IMR-90 (cell line): ENCODE measurements at regions not wholly inside any gene's neighbourhood (a gene's known extent, or its start where the extent isn't known, plus 50 kb on each side); places are given as distances from the start of the nearest gene placed in this dataset.

ENCODE experiments used
- ATAC-seq: fragments of 200-7000 bp; cut with Tn5 transposase; 2 replicates; pipeline ENCODE4 v1.9.1; 2020; ENCODE audit warnings: low read depth, mild to moderate bottlenecking, moderate library complexity
- BruUV-seq: library from RNA; stranded (reverse); fragments of 400-500 nt; replicated peaks from 2 replicates; lab custom pipeline; 2021; lab: Mats Ljungman, UMichigan
- CTCF ChIA-PET: fragments of 300-600 bp; formaldehyde crosslinking; extraction: SDS; loops from one replicate; lab custom pipeline; 2021; ENCODE audit warnings: antibody characterized with exemption; lab: Yijun Ruan, JAX
- POLR2A ChIA-PET: fragments of 300-600 bp; sonication (Branson Sonifier 250); formaldehyde crosslinking; loops from one replicate; lab custom pipeline; 2022; ENCODE audit warnings: antibody characterized with exemption; ENCODE audit not compliant: unreplicated experiment; lab: Charles Lee
- DNase-seq: peaks from one replicate; pipeline ENCODE4 v3.0.0; 2013
- H2AFZ ChIP-seq: replicated peaks from 2 replicates; pipeline ENCODE3; 2013; ENCODE audit warnings: low read length, mild to moderate bottlenecking; ENCODE audit not compliant: poor library complexity
- H2AK5ac ChIP-seq: 2 replicates; pipeline ENCODE4 v1.6.1; 2013; ENCODE audit warnings: low read depth, low read length, inconsistent platforms
- H2AK9ac ChIP-seq: replicated peaks from 2 replicates; pipeline ENCODE3; 2013; ENCODE audit warnings: mild to moderate bottlenecking, low read depth, low read length, moderate library complexity; ENCODE audit not compliant: poor library complexity
- H2BK120ac ChIP-seq: 2 replicates; pipeline ENCODE4 v1.6.1; 2013; ENCODE audit warnings: low read depth, low read length, inconsistent platforms
- H2BK15ac ChIP-seq: 3 replicates; pipeline ENCODE4 v1.6.1; 2013; ENCODE audit warnings: low read depth, low read length, inconsistent platforms
- H2BK20ac ChIP-seq: 2 replicates; pipeline ENCODE4 v1.6.1; 2013; ENCODE audit warnings: low read depth, mild to moderate bottlenecking, inconsistent platforms, low read length, moderate library complexity
- H2BK5ac ChIP-seq: 2 replicates; pipeline ENCODE4 v1.6.1; 2013; ENCODE audit warnings: mild to moderate bottlenecking, low read depth, low read length, inconsistent platforms; ENCODE audit not compliant: poor library complexity, severe bottlenecking
- H3K14ac ChIP-seq: replicated peaks from 2 replicates; pipeline ENCODE4 v1.6.1; 2013; ENCODE audit warnings: low read depth, low read length, inconsistent platforms
- H3K18ac ChIP-seq: 2 replicates; pipeline ENCODE4 v1.6.1; 2013; ENCODE audit warnings: low read depth, low read length, control low read depth
- H3K23ac ChIP-seq: 2 replicates; pipeline ENCODE4 v1.6.1; 2013; ENCODE audit warnings: low read depth, low read length, inconsistent platforms
- H3K27ac ChIP-seq: 2 replicates; pipeline ENCODE4 v1.5.1; 2013; ENCODE audit warnings: mild to moderate bottlenecking, control low read depth, low read length; ENCODE audit not compliant: insufficient read depth
- H3K27me3 ChIP-seq: 2 replicates; pipeline ENCODE4 v1.6.1; 2013; ENCODE audit warnings: low read length; ENCODE audit not compliant: control insufficient read depth, insufficient read depth
- H3K36me3 ChIP-seq: 2 replicates; pipeline ENCODE4 v1.6.1; 2013; ENCODE audit warnings: low read length, mixed read lengths; ENCODE audit not compliant: control insufficient read depth, insufficient read depth
- H3K4ac ChIP-seq: 2 replicates; pipeline ENCODE4 v1.6.1; 2013; ENCODE audit warnings: low read depth, low read length, inconsistent platforms
- H3K4me1 ChIP-seq: 2 replicates; pipeline ENCODE4 v1.6.1; 2013; ENCODE audit warnings: low read length, mixed read lengths; ENCODE audit not compliant: control insufficient read depth, insufficient read depth
- H3K4me2 ChIP-seq: 2 replicates; pipeline ENCODE4 v1.6.1; 2013; ENCODE audit warnings: low read depth, mild to moderate bottlenecking, control low read depth, low read length, moderate library complexity
- H3K4me3 ChIP-seq: 2 replicates; pipeline ENCODE4 v1.5.1; 2013; ENCODE audit warnings: low read depth, mild to moderate bottlenecking, control low read depth, low read length, moderate library complexity; ENCODE audit not compliant: insufficient read depth
- H3K56ac ChIP-seq: 2 replicates; pipeline ENCODE4 v1.6.1; 2013; ENCODE audit warnings: low read length, inconsistent platforms; ENCODE audit not compliant: insufficient read depth; ENCODE audit errors: extremely low read depth
- H3K79me1 ChIP-seq, 2 experiments: 2 replicates each; pipeline ENCODE4 v1.6.1; 2013; ENCODE audit warnings: low read length in 2 of 2, inconsistent platforms in 1 of 2, low read depth in 1 of 2
- H3K9ac ChIP-seq: 2 replicates; pipeline ENCODE4 v1.6.1; 2013; ENCODE audit warnings: low read depth, low read length, control low read depth
- H3K9me1 ChIP-seq: 2 replicates; pipeline ENCODE4 v1.6.1; 2013; ENCODE audit warnings: low read length, inconsistent platforms; ENCODE audit not compliant: insufficient read depth
- H3K9me3 ChIP-seq: 2 replicates; pipeline ENCODE4 v1.6.1; 2013; ENCODE audit warnings: low read length; ENCODE audit not compliant: control insufficient read depth, insufficient read depth
- H4K20me1 ChIP-seq: 2 replicates; pipeline ENCODE4 v1.6.1; 2013; ENCODE audit warnings: low read length, inconsistent platforms; ENCODE audit not compliant: insufficient read depth
- H4K5ac ChIP-seq: 2 replicates; pipeline ENCODE4 v1.6.1; 2013; ENCODE audit warnings: mild to moderate bottlenecking, low read depth, low read length, control low read depth
- H4K8ac ChIP-seq, 2 experiments: 2 replicates each; pipeline ENCODE4 v1.6.1; 2013; ENCODE audit warnings: low read depth in 2 of 2, low read length in 2 of 2, control low read depth in 1 of 2, inconsistent platforms in 1 of 2
- H4K91ac ChIP-seq: 2 replicates; pipeline ENCODE4 v1.6.1; 2013; ENCODE audit warnings: low read depth, low read length, inconsistent platforms; ENCODE audit not compliant: insufficient read depth
- BHLHE40 ChIP-seq: fragments of 150-350 bp; IDR thresholded peaks from 2 replicates; pipeline ENCODE4 v1.6.1; 2016; ENCODE audit warnings: mild to moderate bottlenecking, low read depth, low read length
- CHD1 ChIP-seq: IDR thresholded peaks from 2 replicates; pipeline ENCODE4 v1.6.1; 2012; ENCODE audit warnings: low read depth, low read length, improper control_type of control experiment
- MAFK ChIP-seq: IDR thresholded peaks from 2 replicates; pipeline ENCODE4 v1.6.1; 2012; ENCODE audit warnings: low read depth, low read length, improper control_type of control experiment
- MAZ ChIP-seq: IDR thresholded peaks from 2 replicates; pipeline ENCODE4 v1.6.1; 2012; ENCODE audit warnings: low read depth, mild to moderate bottlenecking, low read length, improper control_type of control experiment, moderate library complexity, borderline replicate concordance
- NFE2L2 ChIP-seq: fragments of 150-350 bp; IDR thresholded peaks from 2 replicates; pipeline ENCODE4 v1.6.1; 2016; ENCODE audit warnings: low read depth, mild to moderate bottlenecking, low read length
- POLR2A ChIP-seq: IDR thresholded peaks from 2 replicates; pipeline ENCODE4 v1.6.1; 2012; ENCODE audit warnings: mild to moderate bottlenecking, low read depth, low read length
- RCOR1 ChIP-seq: IDR thresholded peaks from 2 replicates; pipeline ENCODE4 v1.6.1; 2012; ENCODE audit warnings: mild to moderate bottlenecking, low read length, improper control_type of control experiment; ENCODE audit not compliant: insufficient replicate concordance
- RFX5 ChIP-seq: IDR thresholded peaks from 2 replicates; pipeline ENCODE4 v1.8.0; 2012; ENCODE audit warnings: low read depth, mild to moderate bottlenecking, low read length, moderate library complexity
- SMC3 ChIP-seq: fragments of 150-350 bp; IDR thresholded peaks from 2 replicates; pipeline ENCODE4 v1.6.1; 2016; ENCODE audit warnings: low read depth, mild to moderate bottlenecking, antibody characterized with exemption, low read length, moderate library complexity
- USF2 ChIP-seq: fragments of 150-350 bp; IDR thresholded peaks from 2 replicates; pipeline ENCODE4 v1.6.1; 2017; ENCODE audit warnings: mild to moderate bottlenecking, antibody characterized with exemption, low read length, low read depth
- dilution Hi-C: fragments of 300-500 bp; cut with HindIII; formaldehyde crosslinking; loops from one replicate; pipeline ENCODE4 v1.14.3; 2018; ENCODE audit warnings: low sequenced_read_pairs; ENCODE audit not compliant: unreplicated experiment
- in situ Hi-C: fragments of 300-500 bp; cut with MboI; formaldehyde crosslinking; loops from 3 replicates; pipeline ENCODE4 v1.14.3; 2019; ENCODE audit warnings: low sequenced_read_pairs, inconsistent platforms, mixed read lengths
- intact Hi-C: fragments of 100-400 bp; cut with micrococcal nuclease; formaldehyde crosslinking; loops from 2 replicates; pipeline ENCODE4 v1.10.0; 2022
- TF ChIP-seq, protein P1 (sequence below): conservative IDR thresholded peaks from 2 replicates; pipeline ENCODE4 v1.5.1; 2012; ENCODE audit warnings: mild to moderate bottlenecking, low read depth, low read length, improper control_type of control experiment
- TF ChIP-seq, protein P2 (sequence below): fragments of 150-350 bp; IDR thresholded peaks from 2 replicates; pipeline ENCODE4 v1.6.1; 2016; ENCODE audit warnings: low read depth, mild to moderate bottlenecking, low read length, moderate library complexity, borderline replicate concordance

DNA sequence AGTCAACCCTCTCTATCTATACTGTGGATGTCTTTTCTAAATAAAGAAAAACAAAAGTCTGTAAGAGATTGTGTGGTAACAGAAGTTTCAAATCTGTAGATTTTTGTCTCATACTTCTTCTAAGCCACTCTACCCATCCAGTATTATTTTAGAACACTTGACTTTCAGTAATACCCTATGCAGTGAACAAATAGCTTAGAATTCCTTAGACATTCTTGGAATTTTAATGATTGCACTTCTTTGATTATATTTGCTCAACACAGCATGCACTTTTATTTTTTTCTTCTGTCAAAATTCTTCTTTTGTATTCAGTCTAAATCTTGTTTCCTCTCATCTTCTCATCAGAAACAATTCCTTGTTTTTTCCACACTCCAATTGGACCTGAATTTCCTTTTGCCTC is 1080.2 kb downstream of the SUCLG1 start:
- Histone ChIP-seq H2BK120ac (no peak overlapping the region), H2AK5ac (no peak overlapping the region), H3K23ac (no peak overlapping the region), H3K4me2 (no peak overlapping the region), H3K9me3 (no peaks in the 10 kb centered on the region), H3K18ac (no peak overlapping the region), H3K79me1 (no peaks in the 10 kb centered on the region), H4K91ac (no peak overlapping the region), H4K20me1 (no peaks in the 10 kb centered on the region), H2BK15ac (no peak overlapping the region), H3K14ac (no peak overlapping the region), H2BK20ac (no peak overlapping the region), H3K9me1 (no peaks in the 10 kb centered on the region), H3K27me3 (no peaks in the 10 kb centered on the region), H3K4ac (no peak overlapping the region), H4K5ac (no peak overlapping the region), H4K8ac (no peak overlapping the region), H2BK5ac (no peak overlapping the region), H3K56ac (no peak overlapping the region), H3K36me3 (no peaks in the 10 kb centered on the region), H2AFZ (no peak overlapping the region), H3K27ac (no peak overlapping the region), H2AK9ac (no peak overlapping the region), H3K9ac (no peak overlapping the region), H3K4me3 (no peak overlapping the region), H3K4me1 (no peaks in the 10 kb centered on the region)
- CTCF ChIA-PET: interaction anchor here (0.6 kb wide), 1 partner anchor 713 kb away, joined by 4 read pairs; no protein-coding TSS in a partner anchor
- DNase-seq (no peak), ATAC-seq (no peak)
- intact Hi-C loops (no loop called here), in situ Hi-C loops (no loop called here), dilution Hi-C loops (no loop called here)
- TF ChIP-seq RCOR1 (no peak), MAZ (no peak), NFE2L2 (no peak), SMC3 (no peak), MAFK (no peak), CHD1 (no peak), RFX5 (no peak), BHLHE40 (no peak), POLR2A (no peak), USF2 (no peak)
- TF ChIP-seq, protein P1, sequence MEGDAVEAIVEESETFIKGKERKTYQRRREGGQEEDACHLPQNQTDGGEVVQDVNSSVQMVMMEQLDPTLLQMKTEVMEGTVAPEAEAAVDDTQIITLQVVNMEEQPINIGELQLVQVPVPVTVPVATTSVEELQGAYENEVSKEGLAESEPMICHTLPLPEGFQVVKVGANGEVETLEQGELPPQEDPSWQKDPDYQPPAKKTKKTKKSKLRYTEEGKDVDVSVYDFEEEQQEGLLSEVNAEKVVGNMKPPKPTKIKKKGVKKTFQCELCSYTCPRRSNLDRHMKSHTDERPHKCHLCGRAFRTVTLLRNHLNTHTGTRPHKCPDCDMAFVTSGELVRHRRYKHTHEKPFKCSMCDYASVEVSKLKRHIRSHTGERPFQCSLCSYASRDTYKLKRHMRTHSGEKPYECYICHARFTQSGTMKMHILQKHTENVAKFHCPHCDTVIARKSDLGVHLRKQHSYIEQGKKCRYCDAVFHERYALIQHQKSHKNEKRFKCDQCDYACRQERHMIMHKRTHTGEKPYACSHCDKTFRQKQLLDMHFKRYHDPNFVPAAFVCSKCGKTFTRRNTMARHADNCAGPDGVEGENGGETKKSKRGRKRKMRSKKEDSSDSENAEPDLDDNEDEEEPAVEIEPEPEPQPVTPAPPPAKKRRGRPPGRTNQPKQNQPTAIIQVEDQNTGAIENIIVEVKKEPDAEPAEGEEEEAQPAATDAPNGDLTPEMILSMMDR: no peak
- TF ChIP-seq, protein P2, sequence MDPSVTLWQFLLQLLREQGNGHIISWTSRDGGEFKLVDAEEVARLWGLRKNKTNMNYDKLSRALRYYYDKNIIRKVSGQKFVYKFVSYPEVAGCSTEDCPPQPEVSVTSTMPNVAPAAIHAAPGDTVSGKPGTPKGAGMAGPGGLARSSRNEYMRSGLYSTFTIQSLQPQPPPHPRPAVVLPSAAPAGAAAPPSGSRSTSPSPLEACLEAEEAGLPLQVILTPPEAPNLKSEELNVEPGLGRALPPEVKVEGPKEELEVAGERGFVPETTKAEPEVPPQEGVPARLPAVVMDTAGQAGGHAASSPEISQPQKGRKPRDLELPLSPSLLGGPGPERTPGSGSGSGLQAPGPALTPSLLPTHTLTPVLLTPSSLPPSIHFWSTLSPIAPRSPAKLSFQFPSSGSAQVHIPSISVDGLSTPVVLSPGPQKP: no peak
- POLR2A ChIA-PET: no interaction called here
- BruUV-seq: no TSS peak
